ENCODE measurements at regions not wholly inside any gene's neighbourhood (a gene's known extent, or its start where the extent isn't known, plus 50 kb on each side); places are given as distances from the start of the nearest gene placed in this dataset.

- TF ChIP-seq, protein P1, sequence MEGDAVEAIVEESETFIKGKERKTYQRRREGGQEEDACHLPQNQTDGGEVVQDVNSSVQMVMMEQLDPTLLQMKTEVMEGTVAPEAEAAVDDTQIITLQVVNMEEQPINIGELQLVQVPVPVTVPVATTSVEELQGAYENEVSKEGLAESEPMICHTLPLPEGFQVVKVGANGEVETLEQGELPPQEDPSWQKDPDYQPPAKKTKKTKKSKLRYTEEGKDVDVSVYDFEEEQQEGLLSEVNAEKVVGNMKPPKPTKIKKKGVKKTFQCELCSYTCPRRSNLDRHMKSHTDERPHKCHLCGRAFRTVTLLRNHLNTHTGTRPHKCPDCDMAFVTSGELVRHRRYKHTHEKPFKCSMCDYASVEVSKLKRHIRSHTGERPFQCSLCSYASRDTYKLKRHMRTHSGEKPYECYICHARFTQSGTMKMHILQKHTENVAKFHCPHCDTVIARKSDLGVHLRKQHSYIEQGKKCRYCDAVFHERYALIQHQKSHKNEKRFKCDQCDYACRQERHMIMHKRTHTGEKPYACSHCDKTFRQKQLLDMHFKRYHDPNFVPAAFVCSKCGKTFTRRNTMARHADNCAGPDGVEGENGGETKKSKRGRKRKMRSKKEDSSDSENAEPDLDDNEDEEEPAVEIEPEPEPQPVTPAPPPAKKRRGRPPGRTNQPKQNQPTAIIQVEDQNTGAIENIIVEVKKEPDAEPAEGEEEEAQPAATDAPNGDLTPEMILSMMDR (IDR thresholded peaks at IDR 0.05; ENCODE audit: insufficient read depth, low read length, poor library complexity, severe bottlenecking) = no peak
- no peaks in the 10 kb centered on the region for H3K36me3 ChIP-seq (ENCODE audit: control insufficient read depth, insufficient read depth, low read length)
- H3K27me3 ChIP-seq (replicated peaks; ENCODE audit: control insufficient read depth, insufficient read depth, low read length) = no peaks in the 10 kb centered on the region; the same call in 1 of the 2 replicates
- no peak for DNase-seq (ENCODE audit: extremely low read depth, insufficient read length)
- H3K4me3 ChIP-seq (replicated peaks; ENCODE audit: low read depth, low read length) = no peak overlapping the region
Measured at GRCh38 chr12:95397571-95397970, 76.4 kb upstream of the METAP2 start.

DNA sequence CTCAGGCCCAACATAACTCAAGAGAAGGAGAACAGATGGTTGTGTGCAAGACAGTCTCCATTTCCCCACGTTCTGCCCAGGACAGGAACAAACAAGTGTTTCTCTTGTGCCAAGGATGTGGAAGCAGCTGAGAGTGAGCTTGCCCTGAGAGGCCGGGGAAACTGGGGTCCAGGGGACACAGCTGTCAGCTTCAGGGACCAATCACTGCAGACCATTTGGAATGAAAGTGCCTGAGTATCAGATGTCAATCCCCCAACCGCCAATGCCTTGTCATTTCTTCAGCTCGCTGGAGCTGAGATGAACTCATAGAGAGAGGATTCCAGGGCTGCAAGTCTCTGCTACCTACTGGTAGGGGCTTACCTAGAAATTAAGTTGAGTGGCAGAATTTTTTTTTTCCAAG, 71.9 kb upstream of the METAP2 start:
- H3K27me3 ChIP-seq (replicated peaks; ENCODE audit: control insufficient read depth, insufficient read depth, low read length) = no peaks in the 10 kb centered on the region; the same call in 1 of the 2 replicates
- H3K4me3 ChIP-seq (replicated peaks; ENCODE audit: low read depth, low read length) = no peak overlapping the region
- no peaks in the 10 kb centered on the region for H3K36me3 ChIP-seq (ENCODE audit: control insufficient read depth, insufficient read depth, low read length)
- DNase-seq (ENCODE audit: extremely low read depth, insufficient read length) = no peak
- TF ChIP-seq, protein P1 (IDR thresholded peaks at IDR 0.05; ENCODE audit: insufficient read depth, low read length, poor library complexity, severe bottlenecking) = no peak

GRCh38 chr12:95408201-95408600, 65.8 kb upstream of the METAP2 start:
- no peak for DNase-seq (ENCODE audit: extremely low read depth, insufficient read length)
- TF ChIP-seq, protein P1 (IDR thresholded peaks at IDR 0.05; ENCODE audit: insufficient read depth, low read length, poor library complexity, severe bottlenecking) = no peak

GRCh38 chr12:95411057-95411456, 62.9 kb upstream of the METAP2 start:
- no peak for DNase-seq (ENCODE audit: extremely low read depth, insufficient read length)
- Histone ChIP-seq H3K36me3 (ENCODE audit: control insufficient read depth, insufficient read depth, low read length) (no peaks in the 10 kb centered on the region), H3K27me3 (replicated peaks; ENCODE audit: control insufficient read depth, insufficient read depth, low read length) (no peaks in the 10 kb centered on the region; the same call in 1 of the 2 replicates), H3K4me3 (replicated peaks; ENCODE audit: low read depth, low read length) (no peak overlapping the region)
- TF ChIP-seq, protein P1 (IDR thresholded peaks at IDR 0.05; ENCODE audit: insufficient read depth, low read length, poor library complexity, severe bottlenecking) = no peak

More at GRCh38 chr12:95408201-95408600, 65.8 kb upstream of the METAP2 start:
- Histone ChIP-seq H3K27me3 (replicated peaks; ENCODE audit: control insufficient read depth, insufficient read depth, low read length) (no peaks in the 10 kb centered on the region; the same call in 1 of the 2 replicates), H3K4me3 (replicated peaks; ENCODE audit: low read depth, low read length) (no peak overlapping the region), H3K36me3 (ENCODE audit: control insufficient read depth, insufficient read depth, low read length) (no peaks in the 10 kb centered on the region)

DNA sequence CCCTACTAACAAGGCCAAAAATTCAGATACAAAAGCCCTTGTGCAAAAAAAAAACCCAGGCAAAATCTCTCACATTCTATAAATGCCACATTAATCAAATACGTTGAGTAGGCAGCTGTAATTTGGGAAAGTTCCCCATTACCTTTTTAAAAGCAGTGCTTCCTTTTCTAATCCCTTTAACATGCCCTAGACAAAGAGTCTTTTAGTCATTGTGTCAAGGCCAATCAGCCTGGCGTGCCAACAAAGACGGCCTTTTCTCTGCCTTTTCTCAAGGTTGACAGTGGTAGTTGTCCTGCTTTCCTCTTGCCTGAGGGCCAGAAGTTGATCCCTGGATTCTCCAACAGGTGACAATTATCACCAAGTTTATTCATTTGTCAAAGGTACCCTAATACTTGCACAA, 62.5 kb upstream of the METAP2 start:
- no peaks in the 10 kb centered on the region for H3K36me3 ChIP-seq (ENCODE audit: control insufficient read depth, insufficient read depth, low read length)
- H3K4me3 ChIP-seq (replicated peaks; ENCODE audit: low read depth, low read length) = no peak overlapping the region
- no peaks in the 10 kb centered on the region; the same call in 1 of the 2 replicates for H3K27me3 ChIP-seq (replicated peaks; ENCODE audit: control insufficient read depth, insufficient read depth, low read length)
- TF ChIP-seq, protein P1 (IDR thresholded peaks at IDR 0.05; ENCODE audit: insufficient read depth, low read length, poor library complexity, severe bottlenecking) = no peak
- no peak for DNase-seq (ENCODE audit: extremely low read depth, insufficient read length)
